ENCODE measurements at regions not wholly inside any gene's neighbourhood (a gene's known extent, or its start where the extent isn't known, plus 50 kb on each side); places are given as distances from the start of the nearest gene placed in this dataset.

DNA sequence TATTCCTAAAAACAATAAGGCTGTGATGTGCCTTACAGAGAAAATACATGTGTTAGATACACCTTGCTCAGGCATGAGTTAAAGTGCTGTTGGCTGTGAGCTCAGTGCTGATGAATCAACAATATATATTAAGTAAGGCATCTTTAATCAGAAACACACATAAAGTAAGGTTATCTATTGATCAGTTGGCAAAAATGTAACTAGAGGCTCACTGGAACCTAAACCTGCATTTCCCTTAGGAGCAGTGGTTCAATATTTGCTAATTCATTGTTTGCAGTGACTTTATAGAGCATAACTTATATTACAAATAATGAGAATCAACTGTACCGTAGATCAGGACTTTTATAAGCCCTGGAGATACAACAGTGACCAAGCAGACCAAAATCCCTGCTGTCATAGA is 77.0 kb upstream of the CYP1B1 start:
- TF ChIP-seq, protein P1, sequence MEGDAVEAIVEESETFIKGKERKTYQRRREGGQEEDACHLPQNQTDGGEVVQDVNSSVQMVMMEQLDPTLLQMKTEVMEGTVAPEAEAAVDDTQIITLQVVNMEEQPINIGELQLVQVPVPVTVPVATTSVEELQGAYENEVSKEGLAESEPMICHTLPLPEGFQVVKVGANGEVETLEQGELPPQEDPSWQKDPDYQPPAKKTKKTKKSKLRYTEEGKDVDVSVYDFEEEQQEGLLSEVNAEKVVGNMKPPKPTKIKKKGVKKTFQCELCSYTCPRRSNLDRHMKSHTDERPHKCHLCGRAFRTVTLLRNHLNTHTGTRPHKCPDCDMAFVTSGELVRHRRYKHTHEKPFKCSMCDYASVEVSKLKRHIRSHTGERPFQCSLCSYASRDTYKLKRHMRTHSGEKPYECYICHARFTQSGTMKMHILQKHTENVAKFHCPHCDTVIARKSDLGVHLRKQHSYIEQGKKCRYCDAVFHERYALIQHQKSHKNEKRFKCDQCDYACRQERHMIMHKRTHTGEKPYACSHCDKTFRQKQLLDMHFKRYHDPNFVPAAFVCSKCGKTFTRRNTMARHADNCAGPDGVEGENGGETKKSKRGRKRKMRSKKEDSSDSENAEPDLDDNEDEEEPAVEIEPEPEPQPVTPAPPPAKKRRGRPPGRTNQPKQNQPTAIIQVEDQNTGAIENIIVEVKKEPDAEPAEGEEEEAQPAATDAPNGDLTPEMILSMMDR (conservative IDR thresholded peaks at IDR 0.05 in 1 of 2, IDR thresholded peaks at IDR 0.05 in 1 of 2; ENCODE audit: low read depth in 1 of 2, low read length in 2 of 2) = no peak
- no peak for TF ChIP-seq EZH2 (IDR thresholded peaks at IDR 0.05; ENCODE audit: low read length, missing control alignments)
- no peak for DNase-seq (ENCODE audit: low read depth in 2 of 2)
- H3K4me1 ChIP-seq (ENCODE audit: control insufficient read depth, extremely low read depth, insufficient read depth, low read length) = peaks cover 4% of the 10 kb centered on the region

DNA sequence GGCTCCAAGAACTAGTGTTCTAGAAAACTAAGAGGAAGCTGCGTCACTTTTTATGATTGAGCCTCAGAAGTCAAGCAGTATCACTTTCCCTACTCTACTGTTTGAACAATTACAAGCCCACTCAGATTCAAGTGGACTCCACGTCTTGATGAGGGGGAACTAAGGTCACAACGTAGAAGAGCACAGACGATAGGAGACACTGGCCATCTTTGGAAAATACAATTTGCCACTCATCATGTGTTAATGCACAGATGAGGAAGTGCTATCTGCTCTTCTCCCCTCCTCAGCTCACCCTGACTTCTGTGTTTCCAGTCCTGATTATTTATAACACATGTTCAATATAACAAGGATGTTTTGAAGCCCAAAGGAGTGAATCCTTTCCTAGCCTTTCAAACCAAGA is 76.1 kb upstream of the CYP1B1 start:
- peaks cover 8% of the 10 kb centered on the region for H3K4me1 ChIP-seq (ENCODE audit: control insufficient read depth, extremely low read depth, insufficient read depth, low read length)
- no peak overlapping the region for H2AFZ ChIP-seq (ENCODE audit: low read length)
- H3K9me3 ChIP-seq (ENCODE audit: control insufficient read depth, insufficient read depth, low read depth, low read length) = no peaks in the 10 kb centered on the region
- H3K27me3 ChIP-seq (ENCODE audit: control insufficient read depth, insufficient read depth, low read length) = no peaks in the 10 kb centered on the region
- no peaks in the 10 kb centered on the region for H3K79me2 ChIP-seq (ENCODE audit: control insufficient read depth, insufficient read depth, low read length)
- no peak overlapping the region for H3K4me2 ChIP-seq (ENCODE audit: extremely low read depth, insufficient read depth, low read length)
- H3K4me3 ChIP-seq (replicated peaks in 1 of 4; ENCODE audit: control extremely low read depth in 1 of 4, insufficient read depth in 1 of 4, low read depth in 3 of 4, low read length in 4 of 4) = no peak overlapping the region
- no peak overlapping the region for H3K27ac ChIP-seq (ENCODE audit: insufficient read depth, low read length)
- no peaks in the 10 kb centered on the region for H3K36me3 ChIP-seq (ENCODE audit: control insufficient read depth, insufficient read depth, low read length)
- no peaks in the 10 kb centered on the region for H4K20me1 ChIP-seq (ENCODE audit: control insufficient read depth, extremely low read depth, insufficient read depth, low read length)
- H3K9ac ChIP-seq (ENCODE audit: insufficient read depth, low read length) = no peak overlapping the region
- DNase-seq (ENCODE audit: low read depth in 2 of 2) = no peak
- no peak for TF ChIP-seq EZH2 (IDR thresholded peaks at IDR 0.05; ENCODE audit: low read length, missing control alignments)
- TF ChIP-seq, protein P1 (conservative IDR thresholded peaks at IDR 0.05 in 1 of 2, IDR thresholded peaks at IDR 0.05 in 1 of 2; ENCODE audit: low read depth in 1 of 2, low read length in 2 of 2) = no peak

More for the DNA sequence above, 77.0 kb upstream of the CYP1B1 start:
- H3K9ac ChIP-seq (ENCODE audit: insufficient read depth, low read length) = no peak overlapping the region
- H3K36me3 ChIP-seq (ENCODE audit: control insufficient read depth, insufficient read depth, low read length) = no peaks in the 10 kb centered on the region
- H3K4me3 ChIP-seq (replicated peaks in 1 of 4; ENCODE audit: control extremely low read depth in 1 of 4, insufficient read depth in 1 of 4, low read depth in 3 of 4, low read length in 4 of 4) = no peak overlapping the region
- H3K27ac ChIP-seq (ENCODE audit: insufficient read depth, low read length) = no peak overlapping the region
- no peaks in the 10 kb centered on the region for H3K9me3 ChIP-seq (ENCODE audit: control insufficient read depth, insufficient read depth, low read depth, low read length)
- no peak overlapping the region for H3K4me2 ChIP-seq (ENCODE audit: extremely low read depth, insufficient read depth, low read length)
- H3K27me3 ChIP-seq (ENCODE audit: control insufficient read depth, insufficient read depth, low read length) = no peaks in the 10 kb centered on the region
- H3K79me2 ChIP-seq (ENCODE audit: control insufficient read depth, insufficient read depth, low read length) = no peaks in the 10 kb centered on the region
- H2AFZ ChIP-seq (ENCODE audit: low read length) = no peak overlapping the region
- H4K20me1 ChIP-seq (ENCODE audit: control insufficient read depth, extremely low read depth, insufficient read depth, low read length) = no peaks in the 10 kb centered on the region

DNA sequence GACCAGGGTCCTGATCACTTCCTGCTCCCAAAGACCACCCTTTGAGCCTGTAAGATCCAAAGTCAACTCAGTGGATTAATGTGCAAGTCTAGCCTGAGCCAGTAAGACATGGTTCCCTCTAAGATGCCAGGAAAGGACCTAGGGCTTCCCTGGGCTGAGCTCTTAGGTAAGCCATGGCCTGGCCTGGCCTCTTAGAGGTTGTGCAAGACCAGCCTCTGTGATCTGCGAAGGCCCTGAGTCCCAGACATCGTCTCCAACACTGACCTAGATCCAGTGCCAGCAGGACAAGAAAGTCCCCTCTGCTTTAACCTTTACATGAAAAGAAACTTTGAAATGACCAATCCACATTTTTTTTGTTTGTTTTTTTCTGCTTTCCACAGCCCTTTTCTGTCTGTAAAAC is 73.6 kb upstream of the CYP1B1 start:
- no peak overlapping the region for H3K9ac ChIP-seq (ENCODE audit: insufficient read depth, low read length)
- H3K36me3 ChIP-seq (ENCODE audit: control insufficient read depth, insufficient read depth, low read length) = no peaks in the 10 kb centered on the region
- H4K20me1 ChIP-seq (ENCODE audit: control insufficient read depth, extremely low read depth, insufficient read depth, low read length) = no peaks in the 10 kb centered on the region
- H3K4me1 ChIP-seq (ENCODE audit: control insufficient read depth, extremely low read depth, insufficient read depth, low read length) = peaks cover 12% of the 10 kb centered on the region
- no peak overlapping the region for H3K27ac ChIP-seq (ENCODE audit: insufficient read depth, low read length)
- no peak overlapping the region for H3K4me2 ChIP-seq (ENCODE audit: extremely low read depth, insufficient read depth, low read length)
- H3K4me3 ChIP-seq (replicated peaks in 1 of 4; ENCODE audit: control extremely low read depth in 1 of 4, insufficient read depth in 1 of 4, low read depth in 3 of 4, low read length in 4 of 4) = no peak overlapping the region
- no peak for DNase-seq (ENCODE audit: low read depth in 2 of 2)
- H2AFZ ChIP-seq (ENCODE audit: low read length) = no peak overlapping the region
- TF ChIP-seq, protein P1 (conservative IDR thresholded peaks at IDR 0.05 in 1 of 2, IDR thresholded peaks at IDR 0.05 in 1 of 2; ENCODE audit: low read depth in 1 of 2, low read length in 2 of 2) = no peak
- no peak for TF ChIP-seq EZH2 (IDR thresholded peaks at IDR 0.05; ENCODE audit: low read length, missing control alignments)
- H3K27me3 ChIP-seq (ENCODE audit: control insufficient read depth, insufficient read depth, low read length) = no peaks in the 10 kb centered on the region
- no peaks in the 10 kb centered on the region for H3K9me3 ChIP-seq (ENCODE audit: control insufficient read depth, insufficient read depth, low read depth, low read length)
- no peaks in the 10 kb centered on the region for H3K79me2 ChIP-seq (ENCODE audit: control insufficient read depth, insufficient read depth, low read length)
